ENCODE measurements at regions not wholly inside any gene's neighbourhood (a gene's known extent, or its start where the extent isn't known, plus 50 kb on each side); places are given as distances from the start of the nearest gene placed in this dataset.

GRCh38 chr12:90245391-90245790 is 536.8 kb upstream of the ATP2B1 start:
- DNase-seq, result no peak
- POLR2A ChIA-PET, result no interaction called here
- no peak for ATAC-seq (ENCODE audit: low read depth)
- H3K27ac Mint-ChIP-seq, result no peak overlapping the region
- H3K4me1 Mint-ChIP-seq, result no peaks in the 10 kb centered on the region
- no peaks in the 10 kb centered on the region for H3K36me3 Mint-ChIP-seq
- peaks cover 24% of the 10 kb centered on the region for H3K27me3 Mint-ChIP-seq
- H3K4me3 Mint-ChIP-seq, result no peak overlapping the region
- H3K9me3 Mint-ChIP-seq, result no peaks in the 10 kb centered on the region

GRCh38 chr12:90244232-90244631 is 535.6 kb upstream of the ATP2B1 start:
- Mint-ChIP-seq H3K27ac (no peak overlapping the region), H3K27me3 (peaks cover 15% of the 10 kb centered on the region), H3K4me1 (no peaks in the 10 kb centered on the region), H3K9me3 (no peaks in the 10 kb centered on the region), H3K4me3 (no peak overlapping the region), H3K36me3 (no peaks in the 10 kb centered on the region)
- POLR2A ChIA-PET, result no interaction called here
- DNase-seq (no peak), ATAC-seq (ENCODE audit: low read depth) (no peak)

- no peak for DNase-seq
- POLR2A ChIA-PET, result no interaction called here
- Mint-ChIP-seq H3K27me3 (peaks cover 11% of the 10 kb centered on the region), H3K9me3 (no peaks in the 10 kb centered on the region), H3K4me3 (no peak overlapping the region), H3K27ac (no peak overlapping the region), H3K36me3 (no peaks in the 10 kb centered on the region), H3K4me1 (no peaks in the 10 kb centered on the region)
- ATAC-seq (ENCODE audit: low read depth), result no peak
These were observed 534.6 kb upstream of the ATP2B1 start for GRCh38 chr12:90243211-90243610.

- DNase-seq, result no peak
- H3K36me3 Mint-ChIP-seq, result no peaks in the 10 kb centered on the region
- H3K27me3 Mint-ChIP-seq, result peaks cover 9% of the 10 kb centered on the region
- no peak overlapping the region for H3K4me3 Mint-ChIP-seq
- peaks cover 3% of the 10 kb centered on the region for H3K9me3 Mint-ChIP-seq
- peaks cover 1% of the 10 kb centered on the region for H3K4me1 Mint-ChIP-seq
- POLR2A ChIA-PET, result no interaction called here
- ATAC-seq (ENCODE audit: low read depth), result no peak
- H3K27ac Mint-ChIP-seq, result no peak overlapping the region
These were observed 531.2 kb upstream of the ATP2B1 start for GRCh38 chr12:90239732-90240260.

- Mint-ChIP-seq H3K36me3 (no peaks in the 10 kb centered on the region), H3K4me1 (peaks cover 1% of the 10 kb centered on the region), H3K9me3 (peaks cover 5% of the 10 kb centered on the region), H3K4me3 (no peak overlapping the region), H3K27ac (no peak overlapping the region), H3K27me3 (peaks cover 6% of the 10 kb centered on the region)
- ATAC-seq (ENCODE audit: low read depth) (no peak), DNase-seq (no peak)
- POLR2A ChIA-PET, result no interaction called here
These were observed 530.1 kb upstream of the ATP2B1 start for GRCh38 chr12:90238663-90239271.

GRCh38 chr12:90237841-90238240 is 529.2 kb upstream of the ATP2B1 start:
- POLR2A ChIA-PET, result no interaction called here
- H3K9me3 Mint-ChIP-seq, result peaks cover 5% of the 10 kb centered on the region
- peaks cover 6% of the 10 kb centered on the region for H3K27me3 Mint-ChIP-seq
- no peak overlapping the region for H3K27ac Mint-ChIP-seq
- DNase-seq (no peak), ATAC-seq (ENCODE audit: low read depth) (no peak)
- peaks cover 1% of the 10 kb centered on the region for H3K4me1 Mint-ChIP-seq
- H3K36me3 Mint-ChIP-seq, result no peaks in the 10 kb centered on the region
- H3K4me3 Mint-ChIP-seq, result no peak overlapping the region

GRCh38 chr12:90235642-90236041 is 527.0 kb upstream of the ATP2B1 start:
- H3K27me3 Mint-ChIP-seq, result peaks cover 6% of the 10 kb centered on the region
- H3K27ac Mint-ChIP-seq, result no peak overlapping the region
- no peak for DNase-seq
- H3K9me3 Mint-ChIP-seq, result peaks cover 5% of the 10 kb centered on the region
- no peak overlapping the region for H3K4me3 Mint-ChIP-seq
- POLR2A ChIA-PET, result no interaction called here
- no peaks in the 10 kb centered on the region for H3K36me3 Mint-ChIP-seq
- peaks cover 1% of the 10 kb centered on the region for H3K4me1 Mint-ChIP-seq
- no peak for ATAC-seq (ENCODE audit: low read depth)

- Mint-ChIP-seq H3K36me3 (no peaks in the 10 kb centered on the region), H3K27me3 (peaks cover 6% of the 10 kb centered on the region), H3K4me3 (no peak overlapping the region), H3K4me1 (peaks cover 1% of the 10 kb centered on the region), H3K9me3 (peaks cover 5% of the 10 kb centered on the region), H3K27ac (no peak overlapping the region)
- POLR2A ChIA-PET, result no interaction called here
- DNase-seq (no peak), ATAC-seq (ENCODE audit: low read depth) (no peak)
These were observed 525.8 kb upstream of the ATP2B1 start for GRCh38 chr12:90234472-90234871.

- no peak for ATAC-seq (ENCODE audit: low read depth)
- POLR2A ChIA-PET, result no interaction called here
- no peaks in the 10 kb centered on the region for H3K36me3 Mint-ChIP-seq
- H3K27ac Mint-ChIP-seq, result no peak overlapping the region
- H3K4me1 Mint-ChIP-seq, result peaks cover 1% of the 10 kb centered on the region
- no peak for DNase-seq
- peaks cover 5% of the 10 kb centered on the region for H3K9me3 Mint-ChIP-seq
- H3K4me3 Mint-ChIP-seq, result no peak overlapping the region
- peaks cover 6% of the 10 kb centered on the region for H3K27me3 Mint-ChIP-seq
These were observed 524.8 kb upstream of the ATP2B1 start for GRCh38 chr12:90233168-90234100.

GRCh38 chr12:90229407-90230170 is 521.0 kb upstream of the ATP2B1 start:
- H3K36me3 Mint-ChIP-seq, result no peaks in the 10 kb centered on the region
- no peaks in the 10 kb centered on the region for H3K4me1 Mint-ChIP-seq
- no peak overlapping the region for H3K27ac Mint-ChIP-seq
- POLR2A ChIA-PET, result no interaction called here
- no peak overlapping the region for H3K4me3 Mint-ChIP-seq
- peaks cover 1% of the 10 kb centered on the region for H3K9me3 Mint-ChIP-seq
- peaks cover 7% of the 10 kb centered on the region for H3K27me3 Mint-ChIP-seq
- ATAC-seq (ENCODE audit: low read depth) (no peak), DNase-seq (no peak)

- Mint-ChIP-seq H3K4me3 (no peak overlapping the region), H3K4me1 (no peaks in the 10 kb centered on the region), H3K27ac (no peak overlapping the region), H3K36me3 (no peaks in the 10 kb centered on the region), H3K27me3 (peaks cover 7% of the 10 kb centered on the region), H3K9me3 (no peaks in the 10 kb centered on the region)
- ATAC-seq (ENCODE audit: low read depth), result no peak
- POLR2A ChIA-PET, result no interaction called here
- no peak for DNase-seq
These were observed 517.6 kb upstream of the ATP2B1 start for GRCh38 chr12:90226211-90226610.

- POLR2A ChIA-PET, result no interaction called here
- Mint-ChIP-seq H3K4me3 (no peak overlapping the region), H3K4me1 (peaks cover 4% of the 10 kb centered on the region), H3K27ac (no peak overlapping the region), H3K27me3 (no peaks in the 10 kb centered on the region), H3K9me3 (peaks cover 3% of the 10 kb centered on the region), H3K36me3 (no peaks in the 10 kb centered on the region)
- DNase-seq (no peak), ATAC-seq (ENCODE audit: low read depth) (no peak)
These were observed 508.2 kb upstream of the ATP2B1 start for GRCh38 chr12:90216815-90217214.

GRCh38 chr12:90216020-90216552 is 507.4 kb upstream of the ATP2B1 start:
- Mint-ChIP-seq H3K4me1 (peaks cover 4% of the 10 kb centered on the region), H3K27ac (no peak overlapping the region), H3K27me3 (no peaks in the 10 kb centered on the region), H3K4me3 (no peak overlapping the region), H3K36me3 (no peaks in the 10 kb centered on the region), H3K9me3 (peaks cover 3% of the 10 kb centered on the region)
- no peak for DNase-seq
- no peak for ATAC-seq (ENCODE audit: low read depth)
- POLR2A ChIA-PET, result no interaction called here
